MM.1S (cell line): ENCODE measurements at regions not wholly inside any gene's neighbourhood (a gene's known extent, or its start where the extent isn't known, plus 50 kb on each side); places are given as distances from the start of the nearest gene placed in this dataset.

Source experiments
- DNase-seq: peaks from one replicate; pipeline ENCODE4 v3.0.0-alpha.2; 2015
- H2AFZ ChIP-seq: fragments of 300-600 bp; sonication (generic); 2 replicates; pipeline ENCODE4 v1.6.0; 2016; ENCODE audit warnings: antibody characterized with exemption, low read length
- H3F3A ChIP-seq: fragments of 300-600 bp; sonication (generic); 2 replicates; pipeline ENCODE4 v1.6.1; 2016; ENCODE audit warnings: mild to moderate bottlenecking, antibody characterized with exemption, low read length, moderate library complexity, mixed read lengths; ENCODE audit not compliant: insufficient read depth
- H3K27ac ChIP-seq: fragments of 300-600 bp; sonication (generic); 2 replicates; pipeline ENCODE4 v1.5.1; 2016; ENCODE audit warnings: mild to moderate bottlenecking, low read length
- H3K27me3 ChIP-seq: fragments of 300-600 bp; sonication (generic); replicated peaks from 2 replicates; pipeline ENCODE4 v1.6.0; 2016; ENCODE audit warnings: low read length; ENCODE audit not compliant: insufficient read depth
- H3K36me3 ChIP-seq: fragments of 300-600 bp; sonication (generic); replicated peaks from 2 replicates; pipeline ENCODE4 v1.6.1; 2016; ENCODE audit warnings: mild to moderate bottlenecking, low read length, mixed read lengths; ENCODE audit not compliant: insufficient read depth
- H3K4me1 ChIP-seq: fragments of 300-600 bp; sonication (generic); 2 replicates; pipeline ENCODE4 v1.6.1; 2016; ENCODE audit warnings: low read length, mixed read lengths
- H3K4me2 ChIP-seq: fragments of 300-600 bp; sonication (generic); 2 replicates; pipeline ENCODE4 v1.6.0; 2016; ENCODE audit warnings: low read depth, low read length
- H3K4me3 ChIP-seq: fragments of 300-600 bp; sonication (generic); 2 replicates; pipeline ENCODE4 v1.5.1; 2016; ENCODE audit warnings: low read length, mixed read lengths
- H3K79me2 ChIP-seq: fragments of 300-600 bp; sonication (generic); 2 replicates; pipeline ENCODE4 v1.6.1; 2016; ENCODE audit warnings: mixed run types, low read length, mixed read lengths
- H3K9ac ChIP-seq: fragments of 300-600 bp; sonication (generic); 2 replicates; pipeline ENCODE4 v1.6.1; 2016; ENCODE audit warnings: low read length, mixed read lengths
- H3K9me2 ChIP-seq: fragments of 300-600 bp; sonication (generic); replicated peaks from 2 replicates; pipeline ENCODE4 v1.6.1; 2016; ENCODE audit warnings: mild to moderate bottlenecking, low read length, mixed read lengths; ENCODE audit not compliant: insufficient read depth
- H3K9me3 ChIP-seq: fragments of 300-600 bp; sonication (generic); replicated peaks from 2 replicates; pipeline ENCODE4 v1.6.1; 2016; ENCODE audit warnings: mild to moderate bottlenecking, low read length, mixed read lengths; ENCODE audit not compliant: insufficient read depth
- H4K20me1 ChIP-seq: fragments of 300-600 bp; sonication (generic); 2 replicates; pipeline ENCODE4 v1.6.1; 2016; ENCODE audit warnings: mild to moderate bottlenecking, low read length, moderate library complexity, mixed read lengths; ENCODE audit not compliant: insufficient read depth
- CTCF ChIP-seq: fragments of 300-600 bp; sonication (generic); IDR thresholded peaks from 2 replicates; pipeline ENCODE4 v1.5.1; 2016; ENCODE audit warnings: antibody characterized with exemption, low read length, mixed read lengths
- EZH2 ChIP-seq: fragments of 300-600 bp; sonication (generic); optimal IDR thresholded peaks from 2 replicates; pipeline ENCODE3; 2017; ENCODE audit warnings: low read depth, mild to moderate bottlenecking, antibody characterized with exemption, low read length, mixed read lengths
- EZH2phosphoT487 ChIP-seq: fragments of 300-600 bp; sonication (generic); IDR thresholded peaks from 2 replicates; pipeline ENCODE4 v1.6.1; 2018; ENCODE audit warnings: antibody characterized with exemption, low read length

GRCh38 chr1:60672449-60672848 is 409.9 kb upstream of the NFIA start:
- Histone ChIP-seq H3K9me3 (no peaks in the 10 kb centered on the region; the same call in 1 of the 2 replicates), H3K79me2 (no peaks in the 10 kb centered on the region), H2AFZ (no peak overlapping the region), H3K36me3 (no peaks in the 10 kb centered on the region), H3K4me1 (no peaks in the 10 kb centered on the region), H3K27me3 (no peaks in the 10 kb centered on the region), H3F3A (no peaks in the 10 kb centered on the region), H3K9me2 (no peaks in the 10 kb centered on the region), H3K4me2 (no peak overlapping the region), H3K27ac (no peak overlapping the region), H4K20me1 (no peaks in the 10 kb centered on the region), H3K4me3 (no peak overlapping the region), H3K9ac (no peak overlapping the region)
- DNase-seq, result no peak
- TF ChIP-seq EZH2 (no peak), CTCF (no peak), EZH2phosphoT487 (no peak)

- H3K4me3 ChIP-seq, result no peak overlapping the region
- no peaks in the 10 kb centered on the region for H3K79me2 ChIP-seq
- TF ChIP-seq CTCF (no peak), EZH2phosphoT487 (no peak), EZH2 (no peak)
- no peaks in the 10 kb centered on the region for H3F3A ChIP-seq
- no peaks in the 10 kb centered on the region for H3K9me2 ChIP-seq
- H2AFZ ChIP-seq, result no peak overlapping the region
- H3K4me1 ChIP-seq, result no peaks in the 10 kb centered on the region
- H3K27ac ChIP-seq, result no peak overlapping the region
- no peaks in the 10 kb centered on the region for H3K36me3 ChIP-seq
- H4K20me1 ChIP-seq, result no peaks in the 10 kb centered on the region
- no peaks in the 10 kb centered on the region for H3K27me3 ChIP-seq
- no peak overlapping the region for H3K4me2 ChIP-seq
- no peaks in the 10 kb centered on the region; the same call in 1 of the 2 replicates for H3K9me3 ChIP-seq
- H3K9ac ChIP-seq, result no peak overlapping the region
- DNase-seq, result no peak
Observed at GRCh38 chr1:60670302-60670701, 412.1 kb upstream of the NFIA start.

GRCh38 chr1:60668585-60668984 is 413.8 kb upstream of the NFIA start:
- Histone ChIP-seq H4K20me1 (no peaks in the 10 kb centered on the region), H3K27me3 (no peaks in the 10 kb centered on the region), H3F3A (no peaks in the 10 kb centered on the region), H3K4me2 (no peak overlapping the region), H3K9me3 (no peaks in the 10 kb centered on the region), H3K9ac (no peak overlapping the region), H3K4me3 (no peak overlapping the region), H3K9me2 (no peaks in the 10 kb centered on the region), H3K4me1 (no peaks in the 10 kb centered on the region), H3K36me3 (no peaks in the 10 kb centered on the region), H2AFZ (no peak overlapping the region), H3K27ac (no peak overlapping the region), H3K79me2 (no peaks in the 10 kb centered on the region)
- DNase-seq, result no peak
- TF ChIP-seq EZH2, result no peak
- no peak for TF ChIP-seq EZH2phosphoT487
- no peak for TF ChIP-seq CTCF
